ENCODE measurements at regions not wholly inside any gene's neighbourhood (a gene's known extent, or its start where the extent isn't known, plus 50 kb on each side); places are given as distances from the start of the nearest gene placed in this dataset.

DNA sequence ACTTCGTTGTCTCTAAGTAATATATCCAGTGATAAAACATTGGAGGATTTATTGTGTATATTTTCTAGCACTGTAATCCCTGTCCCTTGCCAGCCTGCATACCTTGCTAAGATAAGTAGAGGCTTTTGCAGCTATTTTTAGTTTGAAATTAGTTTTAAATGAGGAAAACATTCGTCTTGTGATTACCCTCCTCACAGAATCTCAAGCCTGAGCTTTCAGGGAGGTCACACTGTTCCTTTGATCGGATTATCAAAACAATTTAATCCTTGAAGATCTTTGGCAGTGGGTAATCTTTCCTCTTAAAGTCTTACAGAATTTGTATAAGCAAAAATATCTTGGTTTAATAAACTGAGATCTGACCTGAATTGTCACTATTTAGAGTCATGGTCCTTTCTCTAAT is 897.0 kb upstream of the CELF2 start:
- DNase-seq = no peak

DNA sequence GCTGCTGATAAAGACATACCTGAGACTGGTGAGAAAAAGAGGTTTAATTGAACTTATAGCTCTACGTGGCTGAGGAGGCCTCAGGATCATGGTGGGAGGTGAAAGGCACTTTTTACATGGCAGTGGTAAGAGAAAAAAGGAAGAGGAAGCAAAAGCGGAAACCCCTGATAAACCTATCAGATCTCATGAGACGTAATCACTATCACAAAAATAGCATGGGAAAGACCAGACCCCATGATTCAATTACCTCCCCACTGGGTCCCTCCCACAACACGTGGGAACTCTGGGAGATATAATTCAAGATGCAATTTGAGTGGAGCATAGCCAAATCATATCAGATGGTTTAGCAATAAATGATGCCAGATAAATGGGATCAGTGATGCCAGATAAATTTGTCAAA is 892.0 kb upstream of the CELF2 start:
- DNase-seq = no peak

DNA sequence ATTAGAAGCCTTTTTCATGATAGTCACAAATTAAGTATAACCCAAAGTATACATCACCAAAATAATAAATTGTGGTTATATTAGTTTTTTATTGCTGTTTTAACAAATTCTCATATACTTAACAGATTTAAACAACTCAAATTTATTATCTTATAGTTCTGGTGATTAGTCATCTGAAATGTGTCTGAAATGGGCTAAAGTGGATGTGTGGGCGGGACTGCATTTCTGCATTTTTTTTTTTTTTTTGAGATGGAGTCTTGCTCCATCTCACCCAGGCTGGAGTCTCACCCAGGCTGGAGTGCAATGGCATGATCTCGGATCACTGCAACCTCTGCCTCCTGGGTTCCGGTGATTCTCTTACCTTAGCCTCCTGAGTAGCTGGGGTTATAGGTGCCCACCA is 891.5 kb upstream of the CELF2 start:
- no peak for DNase-seq

DNA sequence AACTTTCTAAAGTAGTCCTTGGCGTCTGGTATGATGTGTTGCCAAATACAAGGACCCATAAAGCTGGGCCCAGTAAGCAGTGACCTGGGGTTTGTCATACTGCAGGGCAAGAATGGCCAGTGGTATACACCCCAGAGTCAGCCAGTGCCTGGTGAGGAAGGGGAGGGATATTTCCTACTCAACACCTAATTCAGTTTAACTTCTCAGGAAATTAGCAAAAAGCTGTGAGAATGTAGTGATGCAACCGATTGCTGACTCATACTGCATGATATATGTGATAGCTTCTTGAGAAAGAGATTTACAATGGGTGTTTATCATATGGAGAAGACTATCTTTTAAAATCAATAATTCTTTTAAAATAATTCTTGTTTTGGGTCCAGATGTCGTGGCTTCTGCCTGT is 889.3 kb upstream of the CELF2 start:
- DNase-seq = no peak

DNA sequence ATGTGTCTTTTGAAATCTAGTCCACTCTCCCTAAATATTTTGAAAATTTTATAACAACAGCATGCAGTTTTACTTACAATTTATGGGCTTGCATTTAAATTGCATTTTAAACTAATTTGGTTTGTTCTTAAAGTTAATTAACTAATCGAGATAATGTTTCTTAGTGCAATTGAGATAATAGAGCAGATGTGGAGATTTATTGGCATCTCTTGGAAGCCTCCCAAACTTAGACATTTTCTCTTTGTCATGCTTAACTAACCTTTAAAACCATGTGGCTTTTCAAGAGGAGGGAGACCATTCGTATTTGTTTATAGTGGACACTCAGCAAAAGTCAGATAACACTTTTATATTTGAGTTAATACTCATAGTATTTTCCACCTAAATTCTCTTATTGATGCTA is 887.0 kb upstream of the CELF2 start:
- no peak for DNase-seq

DNA sequence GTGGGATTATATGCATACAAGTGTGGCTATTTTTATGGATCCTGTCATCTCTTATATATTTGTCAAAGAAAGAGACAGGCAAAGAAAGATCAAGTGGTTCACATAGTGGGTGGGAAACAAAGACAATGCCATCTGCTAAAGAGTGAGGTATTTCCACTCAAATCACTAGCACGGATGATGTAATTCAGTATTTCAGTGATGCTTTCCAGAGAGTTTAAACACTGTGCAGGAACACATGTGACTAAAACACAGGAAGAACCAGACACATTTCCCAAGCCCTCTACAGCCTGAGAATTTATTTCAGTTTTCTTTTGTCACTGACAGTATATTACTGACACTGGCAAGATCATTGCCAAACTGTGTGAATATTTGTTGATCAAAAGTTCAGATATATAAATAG is 885.7 kb upstream of the CELF2 start:
- DNase-seq = no peak

DNA sequence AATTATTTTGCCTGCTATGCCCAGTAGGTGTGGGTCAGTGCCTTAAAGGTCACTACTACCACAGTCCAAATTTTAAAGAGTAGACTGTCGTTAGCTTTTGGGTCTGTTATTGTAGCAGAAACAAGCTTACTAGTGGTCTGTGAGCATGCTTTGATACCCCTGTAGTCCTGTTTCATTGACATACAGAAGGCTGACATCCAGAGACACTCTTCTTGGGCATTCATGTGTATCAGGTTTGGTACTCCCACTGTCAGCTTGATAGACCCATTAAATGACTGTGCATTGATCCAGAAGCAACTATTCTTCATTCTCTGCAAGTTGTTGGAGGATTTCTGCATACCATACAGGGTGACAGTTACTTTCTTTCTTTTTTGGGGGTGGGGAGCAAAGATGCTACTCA is 884.4 kb upstream of the CELF2 start:
- no peak for DNase-seq

DNA sequence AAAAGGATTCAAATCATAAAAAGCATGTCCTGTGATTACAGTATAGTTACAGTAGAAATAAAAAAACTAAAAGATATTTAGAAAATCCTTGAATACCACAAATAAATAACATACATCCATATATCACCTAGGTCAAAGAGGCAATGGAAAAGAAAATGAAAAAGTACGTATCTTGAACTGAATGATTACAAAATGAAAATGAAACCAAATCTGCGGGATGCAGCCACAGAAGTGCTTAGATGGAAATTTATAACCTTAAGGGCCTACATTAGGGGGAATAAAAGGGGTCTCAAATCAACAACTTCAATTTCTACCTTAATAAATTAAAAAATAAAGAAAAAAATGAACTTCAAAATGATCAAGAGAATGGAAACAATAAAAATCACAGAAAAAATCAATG is 879.0 kb upstream of the CELF2 start:
- DNase-seq = no peak

DNA sequence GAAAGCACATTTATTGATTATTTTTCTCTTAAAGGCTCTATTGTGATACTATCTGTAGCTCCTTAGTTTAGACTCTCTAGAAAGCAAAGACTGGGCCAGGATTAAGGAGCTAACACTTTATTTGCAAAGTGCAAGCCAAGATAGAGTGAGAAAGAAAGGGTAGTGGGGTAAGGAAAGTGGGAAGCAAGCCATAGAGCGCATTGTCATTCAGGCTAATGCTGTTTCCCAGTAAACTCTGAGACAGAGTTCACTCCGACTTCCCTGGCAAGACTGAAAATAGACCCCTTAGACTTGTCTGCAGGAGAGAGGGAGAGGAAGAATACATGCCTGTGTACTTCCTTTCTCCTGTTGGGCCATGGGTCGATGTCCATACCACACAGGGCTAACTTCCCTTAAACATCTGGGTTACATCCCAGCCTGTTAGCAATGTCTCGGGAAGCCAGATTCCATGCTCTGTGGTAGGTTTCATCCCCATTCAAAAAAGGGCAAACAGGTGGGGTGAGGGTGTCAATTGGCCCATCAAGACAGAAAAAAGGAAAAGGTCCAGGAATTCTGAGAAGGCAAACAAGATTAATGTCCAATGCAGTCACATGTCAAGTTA is 875.8 kb upstream of the CELF2 start:
- DNase-seq = no peak

DNA sequence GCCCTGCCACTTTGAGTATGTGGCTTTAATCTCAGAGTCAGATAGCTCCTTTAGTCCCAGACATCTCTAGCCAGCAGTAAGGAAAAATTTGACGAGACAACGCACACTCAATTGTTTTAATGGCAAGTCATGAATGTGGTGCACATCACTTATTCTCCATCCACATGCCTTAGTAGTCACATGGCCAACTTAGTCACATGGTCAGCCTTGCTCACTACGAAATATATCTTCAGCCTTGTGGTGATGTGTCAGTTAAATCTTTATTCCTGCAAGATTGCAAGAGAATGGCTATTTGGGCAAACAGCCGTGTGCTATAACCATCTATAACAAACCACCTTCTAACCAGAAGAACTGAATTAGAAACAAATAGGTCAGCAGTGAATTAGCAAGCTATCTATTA is 871.1 kb upstream of the CELF2 start:
- no peak for DNase-seq

DNA sequence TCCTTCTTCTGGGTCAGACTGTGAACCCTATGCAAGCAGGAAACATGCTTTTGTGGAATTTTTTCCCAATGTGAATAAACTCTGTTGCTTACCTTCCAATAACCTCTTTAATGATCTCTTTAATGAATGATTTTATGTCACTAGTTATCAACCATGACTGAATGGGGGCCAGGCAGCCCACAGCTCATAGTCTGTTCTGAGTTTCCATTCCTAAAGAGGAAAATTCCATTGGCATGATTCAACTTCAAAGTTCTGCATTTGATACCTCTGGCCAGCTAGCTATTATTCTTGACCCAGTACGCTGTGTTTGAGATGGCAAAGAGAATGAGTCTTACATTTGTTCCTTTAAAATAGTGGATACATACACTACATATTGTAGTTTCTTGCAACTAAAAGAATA is 867.8 kb upstream of the CELF2 start:
- DNase-seq = no peak

DNA sequence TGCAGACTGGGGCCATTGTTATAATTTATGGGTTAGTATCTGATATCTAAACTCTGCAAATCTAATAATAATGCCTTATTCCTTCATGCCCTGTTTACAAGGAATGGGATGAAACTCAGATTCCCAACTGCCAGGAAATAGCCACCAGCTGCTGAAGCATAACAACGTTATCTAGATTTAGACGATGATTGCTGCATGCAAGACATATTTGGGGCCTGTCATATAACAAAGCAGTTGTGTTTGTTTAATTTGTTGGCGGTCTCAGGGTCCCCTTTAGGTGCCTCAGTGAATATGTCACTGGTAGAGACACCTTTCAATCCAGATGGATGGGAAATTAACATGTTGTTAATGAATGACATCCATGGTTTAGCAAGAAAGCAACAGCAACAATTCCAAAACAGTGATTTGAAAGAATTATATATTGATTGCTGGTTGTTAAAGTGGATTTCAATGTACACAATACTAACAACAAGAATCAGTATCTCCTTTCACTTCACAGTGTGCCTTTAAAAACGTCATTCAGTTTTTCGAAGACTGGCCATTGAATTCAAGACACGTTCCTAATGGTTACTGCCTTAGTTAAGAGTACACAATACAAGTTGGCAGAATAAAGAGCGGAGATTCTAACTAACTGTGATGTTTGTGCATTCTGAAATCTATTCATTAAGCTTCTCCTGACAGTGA is 860.6 kb upstream of the CELF2 start:
- DNase-seq = no peak

DNA sequence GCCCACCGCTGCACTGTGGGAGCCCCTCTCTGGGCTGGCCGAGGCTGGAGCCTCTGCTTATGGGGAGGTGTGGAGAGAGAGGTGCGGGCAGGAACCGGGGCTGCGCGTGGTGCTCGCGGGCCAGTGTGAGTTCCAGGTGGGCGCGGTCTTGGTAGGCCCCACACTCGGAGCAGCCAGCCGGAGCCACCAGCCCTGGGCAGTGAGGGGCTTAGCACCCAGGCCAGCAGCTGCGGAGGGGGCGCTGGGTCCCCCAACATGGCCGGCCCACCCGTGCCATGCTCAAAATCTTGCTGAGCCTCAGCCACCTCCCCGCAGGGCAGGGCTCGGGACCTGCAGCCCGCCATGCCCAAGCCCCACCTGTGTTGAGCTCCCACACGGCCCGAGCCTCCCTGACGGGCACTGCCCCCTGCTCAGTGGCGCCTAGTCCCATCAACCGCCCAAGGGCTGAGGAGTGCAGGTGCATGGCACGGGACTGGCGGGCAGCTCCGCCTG is 856.8 kb upstream of the CELF2 start:
- no peak for DNase-seq

DNA sequence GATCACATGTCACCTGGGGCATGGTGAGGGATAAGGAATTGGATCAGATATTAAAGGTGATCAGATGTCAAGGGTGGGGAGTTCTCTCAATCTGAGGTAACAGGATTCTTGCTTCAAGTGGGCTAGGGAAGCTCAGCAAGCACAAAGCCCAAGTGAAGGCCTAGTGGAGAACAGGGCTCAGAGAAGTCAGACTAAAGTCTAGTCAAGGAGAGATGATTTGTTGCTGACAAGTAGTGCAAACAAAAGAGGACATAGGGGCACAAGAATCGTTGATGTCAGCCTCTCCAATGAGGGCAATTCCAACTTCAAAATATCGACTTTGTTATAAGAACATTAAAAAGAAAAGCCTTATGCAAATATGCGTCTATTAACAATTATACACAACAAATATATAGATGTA is 852.8 kb upstream of the CELF2 start:
- DNase-seq = no peak

DNA sequence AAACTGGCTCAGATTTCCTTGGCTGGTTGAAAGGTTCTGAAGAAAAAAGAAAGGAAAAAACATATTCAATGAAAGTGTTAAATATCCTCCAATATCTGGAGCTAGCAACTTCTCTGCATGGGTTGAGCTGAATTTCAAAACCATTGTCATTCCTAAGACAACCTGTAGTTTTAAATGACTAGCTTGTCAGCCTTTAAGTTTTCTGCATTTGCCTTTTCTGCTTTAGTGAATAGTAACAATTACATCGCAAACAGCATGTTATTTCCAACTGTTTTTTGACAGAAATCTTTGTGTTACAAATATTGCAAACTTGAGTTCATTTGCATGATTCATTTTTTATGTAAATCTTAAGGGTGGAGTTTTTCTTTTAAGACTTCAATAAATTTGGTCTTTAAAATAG is 852.3 kb upstream of the CELF2 start:
- DNase-seq = no peak

DNA sequence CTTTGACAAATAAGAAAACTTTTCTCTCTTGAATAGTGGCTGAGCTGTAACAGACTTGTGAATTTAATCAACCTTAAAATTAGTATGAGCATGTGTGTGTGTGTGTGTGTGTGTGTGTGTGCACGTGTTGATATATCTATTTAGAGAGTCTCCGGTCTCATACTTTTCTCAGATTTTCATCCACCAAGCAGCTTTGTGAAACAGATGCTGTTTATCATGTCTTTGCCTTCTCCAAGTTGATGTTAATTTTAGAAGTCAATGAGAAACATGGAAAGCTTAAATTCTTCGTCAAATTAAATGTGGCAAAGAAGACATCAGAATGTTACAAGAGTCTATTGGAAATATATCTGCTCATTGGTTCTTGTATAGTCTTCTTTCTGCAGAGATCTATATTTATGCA is 839.2 kb upstream of the CELF2 start:
- DNase-seq = no peak

DNA sequence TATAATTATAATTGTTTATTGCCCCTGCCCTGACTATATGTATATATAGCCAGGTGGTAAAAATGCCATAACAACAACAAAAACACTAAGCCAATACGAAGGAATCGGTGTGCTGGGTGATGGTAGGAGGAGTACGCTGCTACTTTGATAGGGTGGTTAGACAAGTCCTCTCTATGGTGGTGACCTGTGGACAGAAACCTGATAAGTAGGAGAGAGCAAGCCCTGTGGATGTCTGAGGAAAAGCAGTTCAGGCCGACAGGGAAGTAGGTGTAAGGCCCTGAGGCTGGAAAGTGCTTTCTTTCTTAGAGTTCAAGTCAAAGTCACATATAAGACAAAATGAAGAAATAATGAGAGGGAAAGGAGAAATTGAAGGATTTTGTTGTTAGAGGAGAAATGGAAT is 823.8 kb upstream of the CELF2 start:
- no peak for DNase-seq

DNA sequence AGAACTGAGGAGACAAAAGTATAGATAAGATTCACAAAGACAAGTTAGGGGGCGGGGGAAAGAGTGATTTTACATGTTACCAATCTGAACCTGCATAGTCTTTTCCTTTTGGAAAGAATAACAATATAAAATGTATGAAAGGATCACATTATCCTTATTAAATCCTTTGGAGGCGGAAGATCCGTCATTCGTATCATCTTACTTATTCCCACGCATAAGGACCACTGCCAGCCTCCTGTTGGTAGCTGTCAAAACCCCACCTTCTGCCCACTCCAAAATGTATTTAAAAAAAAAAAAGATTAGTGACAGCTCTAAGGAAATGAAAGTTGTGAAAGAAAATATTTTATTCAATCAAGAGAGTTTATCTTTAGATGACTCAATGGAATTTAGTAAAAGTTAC is 821.0 kb upstream of the CELF2 start:
- DNase-seq = no peak

DNA sequence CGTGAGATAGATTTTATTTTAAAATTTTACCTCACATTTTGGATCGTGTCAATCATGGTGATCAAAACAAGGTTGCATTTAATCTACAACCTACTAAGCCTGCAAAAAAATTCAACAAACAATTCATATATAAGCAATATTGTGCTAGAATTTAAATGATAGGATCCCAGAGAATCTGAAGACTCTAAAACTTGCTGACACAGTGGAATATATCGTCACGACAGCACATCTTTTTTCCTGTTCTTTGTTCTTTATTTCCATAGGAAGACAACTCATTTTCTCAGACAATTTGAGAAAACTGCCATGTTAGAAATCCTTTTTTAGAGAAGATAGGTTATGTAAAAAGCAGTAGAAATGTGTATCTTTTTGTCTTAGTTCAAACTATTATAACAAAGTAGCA is 820.2 kb upstream of the CELF2 start:
- no peak for DNase-seq

DNA sequence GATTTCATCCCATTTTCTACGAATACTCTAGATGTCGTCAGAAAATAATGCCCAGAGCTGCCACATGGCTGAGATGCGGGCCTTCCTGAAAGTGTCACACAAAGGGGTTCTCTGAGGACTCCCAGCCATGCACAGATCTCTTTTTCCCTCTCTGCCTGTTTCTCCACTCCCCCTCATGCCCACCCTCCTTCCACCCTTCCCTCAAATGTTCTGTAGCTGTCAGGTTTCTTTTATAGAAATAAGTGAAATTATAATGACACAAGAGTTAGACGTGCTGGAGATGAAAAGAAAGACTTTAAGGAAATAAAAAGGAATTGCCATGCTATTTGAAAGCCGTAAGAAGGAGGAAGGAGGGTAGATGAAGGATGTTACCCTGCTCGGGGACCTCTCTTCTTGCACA is 819.3 kb upstream of the CELF2 start:
- no peak for DNase-seq

DNA sequence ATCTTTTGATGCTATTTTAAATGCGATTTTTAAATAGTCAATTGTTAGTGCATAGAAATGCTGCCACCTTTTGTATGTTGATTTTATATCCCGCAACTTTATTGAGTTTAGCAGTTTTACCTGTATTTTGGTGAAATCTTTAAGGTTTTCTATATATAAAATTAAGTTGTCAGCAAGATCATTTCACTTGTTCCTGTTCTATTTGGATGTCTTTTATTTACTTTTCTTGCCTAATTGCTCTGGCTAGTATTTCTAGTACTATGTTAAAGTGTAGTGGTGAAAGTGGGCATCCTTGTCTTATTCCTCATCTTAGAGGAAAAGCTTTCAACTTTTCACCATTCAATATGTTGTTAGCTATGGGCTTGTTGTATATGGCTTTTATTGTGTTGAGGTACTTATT is 813.3 kb upstream of the CELF2 start:
- no peak for DNase-seq

DNA sequence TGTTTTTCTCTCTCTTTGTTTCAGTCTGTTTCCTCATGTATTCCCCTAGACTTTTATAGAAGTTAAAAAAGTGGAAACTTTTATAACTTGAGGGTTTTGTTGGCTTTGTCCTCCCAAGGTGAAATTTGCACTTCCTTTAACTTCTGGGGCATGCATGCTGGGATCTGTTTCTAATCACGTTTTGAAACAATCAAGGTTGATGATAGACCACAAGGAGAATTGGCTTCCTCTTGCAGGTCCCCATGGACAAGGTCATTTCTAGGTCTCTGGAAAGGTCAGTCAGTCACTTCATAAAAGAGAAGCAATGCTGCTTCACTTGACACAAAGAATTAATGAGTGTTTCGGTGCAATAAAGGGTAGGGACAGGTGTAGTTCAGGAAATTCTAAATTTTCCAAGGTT is 811.8 kb upstream of the CELF2 start:
- DNase-seq = no peak

DNA sequence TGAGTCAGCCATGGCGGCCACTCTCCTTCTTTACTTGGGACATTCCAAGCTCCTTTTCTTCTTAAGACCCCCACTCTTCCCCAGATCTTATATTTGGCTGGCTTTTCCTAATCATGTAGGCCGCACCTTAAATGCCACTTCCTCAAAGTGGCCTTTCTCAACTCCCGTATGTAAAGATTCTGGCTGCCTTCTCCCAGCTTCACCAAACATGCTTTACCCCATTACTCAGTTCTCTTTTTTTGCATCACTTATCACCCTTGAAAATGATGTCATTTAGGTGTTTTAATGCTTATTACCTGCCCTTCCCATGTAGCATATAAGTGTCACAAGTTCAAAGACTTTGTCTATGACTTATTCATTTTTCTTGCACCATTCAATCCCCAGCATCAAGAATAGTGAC is 810.1 kb upstream of the CELF2 start:
- DNase-seq = no peak

DNA sequence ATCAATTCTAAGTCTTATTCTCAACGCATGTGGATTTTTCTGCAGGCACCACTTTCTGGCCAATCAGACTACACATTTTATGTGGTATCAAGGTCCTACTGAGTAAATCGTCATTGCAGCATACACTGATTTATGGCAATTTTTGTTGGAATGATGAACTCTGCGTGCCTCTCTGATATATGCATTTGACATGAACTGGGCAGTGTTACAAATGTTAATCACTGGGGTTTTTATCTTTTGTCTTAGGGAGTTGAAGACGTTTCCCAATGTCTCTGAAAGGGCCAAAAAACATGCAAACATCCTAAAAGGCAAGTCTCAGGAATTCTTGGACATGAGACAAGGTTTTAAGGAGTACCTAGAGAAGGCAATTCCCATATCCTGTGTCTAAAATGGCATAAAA is 809.5 kb upstream of the CELF2 start:
- no peak for DNase-seq

DNA sequence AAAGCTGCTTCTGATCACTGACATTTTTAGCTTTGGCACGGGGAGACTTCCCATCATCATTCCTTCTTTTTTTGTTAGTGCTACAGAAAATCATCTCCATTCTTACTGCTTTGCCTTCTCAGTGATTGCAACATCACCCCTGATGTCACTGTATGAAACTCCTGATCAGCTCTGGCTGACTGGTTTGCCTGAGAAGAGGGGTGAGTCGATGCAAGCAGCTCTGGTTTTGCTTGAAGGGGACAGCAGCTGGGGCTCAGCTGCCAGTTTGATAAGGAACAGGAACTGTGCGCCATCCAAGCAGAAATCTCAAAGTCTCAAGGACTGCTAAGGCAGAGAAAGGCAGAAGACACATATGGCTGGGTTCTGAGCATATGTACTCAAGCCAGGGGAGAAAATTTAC is 808.5 kb upstream of the CELF2 start:
- no peak for DNase-seq

Measured in NCI-H510A treated with DMSO at 0.1 percent for 48 hours (cell line).